GM23338 (cell line): ENCODE measurements at regions not wholly inside any gene's neighbourhood (a gene's known extent, or its start where the extent isn't known, plus 50 kb on each side); places are given as distances from the start of the nearest gene placed in this dataset.

Experiments used
- ATAC-seq: fragments of 200-7000 bp; cut with Tn5 transposase; 3 replicates; pipeline ENCODE4 v1.9.1; 2020
- DNase-seq: peaks from one replicate; pipeline ENCODE4 v3.0.0-alpha.2; 2015; ENCODE audit warnings: low spot score
- H2AFZ ChIP-seq: fragments of 200-600 bp; sonication (generic); 2 replicates; pipeline ENCODE4 v1.8.0; 2016; ENCODE audit warnings: antibody characterized with exemption, mild to moderate bottlenecking, moderate library complexity
- H3F3A ChIP-seq: fragments of 200-600 bp; sonication (generic); replicated peaks from 2 replicates; pipeline ENCODE4 v1.8.0; 2017; ENCODE audit warnings: antibody characterized with exemption, mixed run types, low read depth
- H3K27ac ChIP-seq: fragments of 200-600 bp; sonication (generic); 2 replicates; pipeline ENCODE4 v1.6.1; 2016; ENCODE audit warnings: low read depth
- H3K27me3 ChIP-seq: fragments of 200-600 bp; sonication (generic); 2 replicates; pipeline ENCODE4 v1.8.0; 2016; ENCODE audit warnings: mild to moderate bottlenecking, mixed run types, moderate library complexity; ENCODE audit not compliant: insufficient read depth
- H3K36me3 ChIP-seq: fragments of 200-600 bp; sonication (generic); 2 replicates; pipeline ENCODE4 v1.8.0; 2016; ENCODE audit warnings: mild to moderate bottlenecking; ENCODE audit not compliant: insufficient read depth
- H3K4me1 ChIP-seq: fragments of 200-600 bp; sonication (generic); 2 replicates; pipeline ENCODE4 v1.8.0; 2016; ENCODE audit warnings: mild to moderate bottlenecking, moderate library complexity; ENCODE audit not compliant: insufficient read depth
- H3K4me2 ChIP-seq: fragments of 200-600 bp; sonication (generic); 2 replicates; pipeline ENCODE4 v1.7.1; 2017; ENCODE audit warnings: mixed run types
- H3K4me3 ChIP-seq: fragments of 200-600 bp; sonication (generic); 2 replicates; pipeline ENCODE4 v1.6.1; 2016; ENCODE audit warnings: mixed run types
- H3K79me2 ChIP-seq: fragments of 200-600 bp; sonication (generic); replicated peaks from 2 replicates; pipeline ENCODE4 v1.8.0; 2017; ENCODE audit warnings: mild to moderate bottlenecking; ENCODE audit not compliant: insufficient read depth
- H3K9me2 ChIP-seq: fragments of 200-600 bp; sonication (generic); 2 replicates; pipeline ENCODE4 v1.8.0; 2017; ENCODE audit not compliant: insufficient read depth
- H4K20me1 ChIP-seq: fragments of 200-600 bp; sonication (generic); replicated peaks from 2 replicates; pipeline ENCODE4 v1.8.0; 2017; ENCODE audit warnings: mild to moderate bottlenecking; ENCODE audit not compliant: insufficient read depth
- H3K27ac Mint-ChIP-seq: 2 replicates; pipeline ENCODE4 v1.8.0; 2020; ENCODE audit warnings: inconsistent platforms, mild to moderate bottlenecking, moderate library complexity, mixed read lengths
- H3K27me3 Mint-ChIP-seq: 3 replicates; pipeline ENCODE4 v1.8.0; 2022; ENCODE audit warnings: low read depth, mild to moderate bottlenecking, moderate library complexity, mixed read lengths, inconsistent platforms; ENCODE audit not compliant: insufficient read depth, poor library complexity
- H3K36me3 Mint-ChIP-seq: 3 replicates; pipeline ENCODE4 v1.8.0; 2021; ENCODE audit warnings: low read depth, mild to moderate bottlenecking, inconsistent platforms, moderate library complexity, mixed read lengths
- H3K4me1 Mint-ChIP-seq: 3 replicates; pipeline ENCODE4 v1.8.0; 2020; ENCODE audit warnings: mild to moderate bottlenecking, inconsistent platforms, mixed read lengths
- H3K4me3 Mint-ChIP-seq: 3 replicates; pipeline ENCODE4 v1.8.0; 2021; ENCODE audit warnings: moderate library complexity, mild to moderate bottlenecking, inconsistent platforms, mixed read lengths
- H3K9me3 Mint-ChIP-seq: 3 replicates; pipeline ENCODE4 v1.8.0; 2020; ENCODE audit warnings: moderate library complexity, mild to moderate bottlenecking, inconsistent platforms, mixed read lengths
- CTCF ChIP-seq, 2 experiments: fragments of 200-600 bp in 1 of 2; sonication (generic) in 1 of 2; conservative IDR thresholded peaks; 2 replicates each; pipeline versions ENCODE4 v1.5.1 to v1.6.1; 2016 to 2017; ENCODE audit warnings: antibody characterized with exemption in 2 of 2, low read depth in 2 of 2, mild to moderate bottlenecking in 2 of 2, moderate library complexity in 1 of 2
- ZNF331 ChIP-seq: fragments of 250-450 bp; sonication (Bioruptor Pico); IDR thresholded peaks from 2 replicates; pipeline ENCODE4 v1.5.0; 2020; ENCODE audit warnings: low read depth, mild to moderate bottlenecking, moderate library complexity
- ZNF462 ChIP-seq: fragments of 250-450 bp; sonication (Bioruptor Pico); IDR thresholded peaks from 2 replicates; pipeline ENCODE4 v1.5.0; 2020; ENCODE audit warnings: mild to moderate bottlenecking, moderate library complexity

- TF ChIP-seq ZNF462 (CRISPR knock-in tag) (no peak), ZNF331 (no peak)
Observed at GRCh38 chr16:16865374-16865773, 486.4 kb downstream of the NPIPA7 start (continued).

- DNase-seq (peak; percentile 87), ATAC-seq (peak; percentile 69)
- TF ChIP-seq CTCF (conservative IDR thresholded peaks at IDR 0.05; ENCODE audit: low read depth in 2 of 2) = no peak
- Histone ChIP-seq H3K36me3 (no peaks in the 10 kb centered on the region), H4K20me1 (no peaks in the 10 kb centered on the region), H3K27ac (peak overlapping the region; percentile 92; the same call in 1 of the 2 replicates), H3K79me2 (no peaks in the 10 kb centered on the region), H3K4me3 (peak overlapping the region; percentile 15; the same call in 1 of the 2 replicates), H3K4me1 (peaks cover 18% of the 10 kb centered on the region), H3F3A (no peaks in the 10 kb centered on the region; the same call in 1 of the 2 replicates), H3K27me3 (no peaks in the 10 kb centered on the region), H2AFZ (no peak overlapping the region), H3K9me2 (no peaks in the 10 kb centered on the region), H3K4me2 (peak overlapping the region; percentile 71)
- no peak overlapping the region for H3K4me3 Mint-ChIP-seq
- peaks cover 2% of the 10 kb centered on the region for H3K27me3 Mint-ChIP-seq
- H3K27ac Mint-ChIP-seq = no peak overlapping the region
- H3K36me3 Mint-ChIP-seq = no peaks in the 10 kb centered on the region
- no peaks in the 10 kb centered on the region for H3K9me3 Mint-ChIP-seq
- H3K4me1 Mint-ChIP-seq = peaks cover 24% of the 10 kb centered on the region
Observed at GRCh38 chr16:16867973-16868372, 489.0 kb downstream of the NPIPA7 start.
